Stimulated activated CD8-positive, alpha-beta memory T cell treated with anti-CD3 and anti-CD28 coated beads, Interleukin-12 subunit alpha, Interleukin-12 subunit beta, amount 100 ng/mL, for 24 hours (primary cell): ENCODE measurements at regions not wholly inside any gene's neighbourhood (a gene's known extent, or its start where the extent isn't known, plus 50 kb on each side); places are given as distances from the start of the nearest gene placed in this dataset.

Experiments
- DNase-seq: peaks from one replicate; pipeline ENCODE4 v3.0.0-alpha.2; 2020; ENCODE audit errors: extremely low read depth

- DNase-seq, result no peak
Observed at GRCh38 chr9:90948156-90948555, 146.5 kb downstream of the SYK start.

DNA sequence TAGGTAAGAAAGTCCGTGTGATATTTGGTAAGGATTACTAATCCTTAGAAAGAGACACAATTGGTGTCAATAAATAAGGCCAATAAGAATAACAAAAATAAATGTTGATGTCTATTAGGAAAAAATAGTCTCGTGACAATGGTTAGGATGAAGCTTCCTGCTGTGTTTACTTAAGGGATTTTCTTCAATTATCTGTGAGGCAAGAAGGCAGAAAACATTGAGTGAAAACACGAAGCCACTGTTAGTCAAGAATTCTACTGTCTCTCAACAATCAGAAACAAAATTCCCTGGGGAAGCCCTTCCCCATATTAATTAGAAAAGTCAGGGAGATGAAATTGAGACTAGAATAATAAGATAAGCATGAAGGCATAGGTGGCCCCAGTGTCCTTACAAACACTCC, 149.0 kb downstream of the SYK start:
- no peak for DNase-seq

DNA sequence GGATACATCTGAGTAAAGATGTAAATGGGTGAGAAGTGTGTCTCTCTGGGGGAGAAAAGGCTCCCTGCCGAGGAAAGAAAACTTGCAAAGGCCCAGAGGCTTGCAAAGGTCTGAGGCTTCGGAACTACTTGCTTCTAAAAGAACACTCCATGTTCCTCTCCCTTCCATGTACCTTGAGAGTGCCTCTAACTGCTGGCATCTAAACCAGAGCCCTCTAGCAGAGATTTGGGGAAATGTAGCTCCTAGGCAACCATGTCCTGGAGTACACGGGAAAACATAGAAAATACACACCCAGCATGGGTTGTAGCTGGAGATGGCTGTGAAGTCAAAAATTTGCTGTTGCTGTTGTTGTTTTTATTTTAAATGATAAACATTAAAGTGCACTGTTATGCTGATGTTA, 151.6 kb downstream of the SYK start:
- DNase-seq, result no peak

GRCh38 chr9:90953805-90954204, 152.2 kb downstream of the SYK start:
- DNase-seq, result no peak

- no peak for DNase-seq
Observed at GRCh38 chr9:90956026-90956810, 154.6 kb downstream of the SYK start.

GRCh38 chr9:90958328-90958727, 156.7 kb downstream of the SYK start:
- DNase-seq, result no peak

- no peak for DNase-seq
Observed at GRCh38 chr9:90960941-90961340, 159.3 kb downstream of the SYK start.

GRCh38 chr9:90961375-90961774, 159.8 kb downstream of the SYK start:
- DNase-seq, result no peak

DNA sequence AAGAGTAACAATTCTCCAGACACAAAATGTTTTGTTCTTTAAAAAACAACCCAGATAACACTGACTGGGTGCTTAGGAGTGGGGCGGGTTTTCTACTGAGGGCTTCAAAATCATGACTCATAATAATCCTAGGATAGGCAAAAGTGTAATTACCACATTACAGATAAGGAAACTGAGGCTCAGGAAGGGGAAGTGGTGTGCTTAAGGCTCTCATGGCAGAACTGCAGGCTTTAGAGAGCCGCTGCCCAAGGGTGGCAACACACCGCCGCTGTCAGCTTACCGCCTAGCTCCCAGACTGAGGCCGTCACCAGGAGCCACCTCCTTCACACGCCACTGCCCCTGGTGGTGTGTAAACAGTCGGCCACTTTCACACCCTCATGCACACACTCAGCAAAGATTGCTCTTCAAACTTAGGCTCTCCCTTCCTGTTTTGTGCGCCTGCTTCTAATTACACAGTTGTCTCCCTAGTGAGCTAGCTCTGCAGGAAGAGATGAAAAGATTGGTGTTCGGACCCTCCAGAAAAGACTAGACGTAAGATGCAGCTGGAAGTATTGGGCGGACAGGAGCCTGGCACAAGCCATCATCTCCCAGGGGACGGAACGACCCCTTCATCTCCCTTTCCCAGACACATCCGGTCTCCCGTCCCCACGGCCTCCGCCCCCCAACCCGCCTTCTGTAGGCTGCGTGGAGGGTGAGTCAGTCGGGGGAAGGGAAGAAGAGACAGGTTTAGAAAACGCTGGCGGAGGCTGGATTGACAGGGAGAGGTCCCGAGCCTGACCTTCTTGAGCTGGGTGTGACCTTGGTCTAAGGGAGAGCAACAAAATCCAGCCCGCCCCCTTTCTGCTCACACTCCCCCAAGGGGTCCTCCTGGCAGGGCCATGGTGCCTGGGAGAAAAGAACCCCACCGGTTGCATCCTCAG, 162.7 kb downstream of the SYK start:
- no peak for DNase-seq

GRCh38 chr9:90965226-90966030, 163.8 kb downstream of the SYK start:
- DNase-seq, result no peak

DNA sequence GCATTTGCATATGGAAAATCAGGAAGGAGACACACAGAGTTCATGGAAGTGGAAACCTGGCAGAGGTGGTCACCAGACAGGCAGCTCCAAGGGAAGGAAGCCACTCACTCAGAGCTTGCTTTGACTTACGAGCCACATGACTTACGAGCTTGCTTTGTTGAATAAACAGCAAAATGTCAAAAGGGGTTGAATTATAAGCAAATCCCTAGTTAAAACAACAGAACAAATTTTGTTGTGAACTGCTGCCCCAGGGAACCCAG, 164.3 kb downstream of the SYK start:
- DNase-seq, result no peak

- DNase-seq, result no peak
Observed at GRCh38 chr9:90966480-90967144, 165.0 kb downstream of the SYK start.

DNA sequence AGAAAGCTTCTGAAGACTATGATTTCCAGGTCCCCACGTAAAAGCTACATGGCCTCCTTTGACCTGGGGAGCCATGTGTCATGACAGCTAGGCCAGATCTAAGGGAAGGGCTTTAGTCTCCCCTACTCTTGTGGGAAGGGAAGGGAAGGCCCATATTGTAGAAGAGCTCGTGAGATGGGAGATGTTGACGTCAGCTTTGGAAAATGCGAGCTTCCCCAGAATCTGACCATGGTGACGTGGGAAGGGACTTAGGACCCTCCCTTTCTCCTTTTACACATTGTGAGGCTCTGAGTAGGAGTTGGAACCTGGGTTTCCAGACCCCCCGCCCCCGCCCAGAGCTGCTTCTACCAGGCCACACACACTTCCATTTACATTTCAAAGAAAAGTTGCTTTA, 165.5 kb downstream of the SYK start:
- DNase-seq, result no peak

DNA sequence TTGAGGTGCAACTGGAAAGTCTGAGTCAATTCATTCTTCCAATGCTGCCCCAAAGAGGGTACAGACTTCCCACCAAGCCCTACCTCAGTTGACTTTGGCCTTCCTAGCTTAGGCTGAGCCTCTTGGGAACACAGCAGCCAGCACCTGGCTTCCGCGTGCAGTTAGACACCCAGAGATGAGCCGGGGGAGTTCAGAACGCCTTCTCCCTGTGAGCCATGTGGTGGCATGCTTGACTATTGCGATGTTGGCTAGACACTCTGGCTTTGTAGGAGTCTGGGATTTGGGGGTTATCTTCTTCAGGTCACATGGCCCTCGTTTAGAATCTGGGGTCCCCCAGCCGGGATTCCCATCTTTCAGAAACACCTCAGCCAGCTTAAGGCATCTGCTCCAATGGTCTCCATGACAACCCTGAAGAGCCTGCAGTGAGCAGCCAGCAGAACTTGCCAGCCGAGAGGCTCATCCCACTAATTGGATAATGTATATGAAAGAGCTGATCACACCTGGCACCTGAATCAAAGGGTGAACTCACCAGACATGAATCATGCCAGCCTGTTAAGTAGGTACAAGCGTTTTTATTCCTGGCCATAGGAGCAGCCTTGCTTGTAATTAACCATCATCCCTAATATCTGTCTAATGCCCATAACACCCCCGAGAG, 167.5 kb downstream of the SYK start:
- no peak for DNase-seq

DNA sequence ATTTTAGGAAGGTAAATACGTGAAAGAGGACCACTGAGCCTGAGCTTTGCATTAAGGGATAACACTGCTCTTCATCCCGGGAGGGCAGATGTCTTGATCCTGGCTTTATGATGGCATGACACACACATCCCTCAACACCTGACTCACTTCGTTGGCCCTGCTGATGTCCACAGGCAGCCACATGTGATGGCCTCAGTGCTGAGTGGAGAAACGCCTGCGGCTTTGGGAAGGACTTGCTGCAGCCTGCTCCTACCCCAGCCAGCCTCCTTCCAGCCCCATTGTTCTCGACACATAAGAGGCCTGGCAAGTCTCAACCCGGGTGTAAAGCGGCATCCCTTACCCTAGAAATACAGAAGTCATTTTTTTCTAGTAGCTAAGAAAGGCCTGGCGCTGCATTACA, 169.0 kb downstream of the SYK start:
- no peak for DNase-seq

GRCh38 chr9:90972057-90972456, 170.4 kb downstream of the SYK start:
- no peak for DNase-seq

DNA sequence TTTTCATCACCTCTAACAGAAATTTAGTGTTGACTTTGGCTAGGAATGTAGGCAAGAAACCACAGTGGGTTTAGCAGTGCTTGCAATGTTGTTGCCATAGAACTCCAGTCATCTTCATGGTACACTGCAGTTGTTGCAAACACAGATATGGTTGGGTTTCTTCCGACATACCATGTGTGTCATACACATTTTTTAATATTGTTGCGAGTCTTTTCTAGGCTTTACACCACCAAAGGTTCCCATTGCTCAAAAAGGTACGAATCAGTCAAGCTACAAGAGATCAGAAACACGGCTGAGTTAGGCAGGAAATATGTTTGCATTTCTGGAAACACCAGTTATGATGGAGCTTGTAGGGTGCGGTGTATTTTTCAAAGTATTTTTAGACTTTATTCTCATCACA, 172.4 kb downstream of the SYK start:
- DNase-seq, result no peak

- DNase-seq, result no peak
Observed at GRCh38 chr9:90974643-90975245, 173.1 kb downstream of the SYK start.

DNA sequence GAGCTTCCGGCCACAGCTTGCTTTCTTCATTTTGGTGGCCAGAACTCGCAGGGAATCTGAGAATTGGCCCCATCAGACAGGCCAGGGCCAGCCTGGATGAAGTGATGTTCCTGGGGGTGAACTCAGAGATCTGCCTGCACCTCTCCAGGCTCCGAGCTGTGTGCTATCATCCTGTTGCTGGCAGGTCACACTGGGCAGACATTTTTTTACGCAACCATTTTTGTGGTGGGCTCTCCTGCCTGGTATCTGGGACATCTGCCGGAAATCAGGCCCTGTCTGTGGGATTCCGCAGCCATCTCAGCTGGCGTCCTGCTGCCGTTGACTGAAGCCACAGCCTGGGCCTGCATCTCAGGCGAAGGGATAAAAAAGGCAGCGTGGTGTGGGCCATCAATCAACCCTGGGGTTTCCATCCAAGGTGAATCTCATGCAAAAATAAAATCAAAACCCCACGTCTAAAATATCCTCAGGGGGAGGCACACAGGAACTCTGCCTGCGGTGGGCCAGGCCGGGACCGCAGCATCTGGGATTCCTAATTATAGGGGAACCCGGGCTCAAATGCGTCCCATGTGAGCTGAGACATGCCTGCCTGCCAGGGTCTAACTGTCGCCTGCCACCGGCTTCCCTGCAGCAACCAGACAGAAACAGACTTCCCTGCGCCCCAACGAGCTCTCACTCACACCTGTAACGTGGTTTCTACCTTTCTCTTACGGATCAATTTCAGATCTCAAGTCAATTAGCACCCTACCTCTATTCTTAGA, 174.3 kb downstream of the SYK start:
- no peak for DNase-seq

DNA sequence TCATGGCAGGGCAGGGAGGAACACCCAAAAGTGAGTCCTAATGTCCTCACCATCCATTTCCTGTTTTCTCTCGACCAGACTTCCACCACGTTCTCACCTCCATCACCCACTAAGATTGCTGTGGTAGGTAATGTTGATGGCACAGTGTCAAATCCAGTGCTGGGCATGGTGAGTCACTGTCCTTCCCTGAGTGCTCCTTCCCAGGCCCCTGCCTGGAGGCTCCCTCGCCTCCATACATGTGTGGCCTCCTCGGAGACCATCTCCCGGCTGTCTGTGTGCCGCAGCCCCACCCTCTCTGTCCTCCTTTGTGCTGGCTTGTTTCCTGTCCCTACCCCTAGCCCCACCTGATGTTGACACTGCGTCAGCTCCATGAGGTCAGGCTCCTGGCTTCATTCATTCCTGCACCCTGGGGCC, 177.5 kb downstream of the SYK start:
- no peak for DNase-seq
